Activated naive CD8-positive, alpha-beta T cell treated with anti-CD3 and anti-CD28 coated beads, Interleukin-2, amount 10 ng/mL, durations not matched to agents 7 days and 5 days (primary cell): ENCODE measurements at regions not wholly inside any gene's neighbourhood (a gene's known extent, or its start where the extent isn't known, plus 50 kb on each side); places are given as distances from the start of the nearest gene placed in this dataset.
"Not testable (repeated sequence)": the region's sequence is repeated elsewhere in the genome, so short reads cannot be mapped to it uniquely, and the experiment has no call there.

Experiments used
- ATAC-seq: fragments of 150-1000 bp; cut with Tn5 transposase; one replicate; pipeline ENCODE4 v1.10.0; 2021; ENCODE audit warnings: low read depth, moderate library complexity
- POLR2A ChIA-PET: fragments of 350-600 bp; sonication (Branson Sonifier 250); formaldehyde crosslinking; loops from one replicate; lab custom pipeline; 2021; ENCODE audit warnings: antibody characterized with exemption; lab: Charles Lee
- DNase-seq: peaks from one replicate; pipeline ENCODE4 v3.0.0; 2021
- H3K27ac Mint-ChIP-seq: one replicate; pipeline ENCODE4 v1.8.0; 2022; ENCODE audit warnings: mild to moderate bottlenecking, mixed read lengths
- H3K27me3 Mint-ChIP-seq: one replicate; pipeline ENCODE4 v1.8.0; 2022; ENCODE audit warnings: mild to moderate bottlenecking, moderate library complexity, mixed read lengths
- H3K36me3 Mint-ChIP-seq: one replicate; pipeline ENCODE4 v1.8.0; 2021; ENCODE audit warnings: mild to moderate bottlenecking, mixed read lengths
- H3K4me1 Mint-ChIP-seq: one replicate; pipeline ENCODE4 v1.8.0; 2021; ENCODE audit warnings: mixed read lengths
- H3K4me3 Mint-ChIP-seq: one replicate; pipeline ENCODE4 v1.8.0; 2022; ENCODE audit warnings: mild to moderate bottlenecking, moderate library complexity, mixed read lengths
- H3K9me3 Mint-ChIP-seq: one replicate; pipeline ENCODE4 v1.8.0; 2021; ENCODE audit warnings: mixed read lengths

DNA sequence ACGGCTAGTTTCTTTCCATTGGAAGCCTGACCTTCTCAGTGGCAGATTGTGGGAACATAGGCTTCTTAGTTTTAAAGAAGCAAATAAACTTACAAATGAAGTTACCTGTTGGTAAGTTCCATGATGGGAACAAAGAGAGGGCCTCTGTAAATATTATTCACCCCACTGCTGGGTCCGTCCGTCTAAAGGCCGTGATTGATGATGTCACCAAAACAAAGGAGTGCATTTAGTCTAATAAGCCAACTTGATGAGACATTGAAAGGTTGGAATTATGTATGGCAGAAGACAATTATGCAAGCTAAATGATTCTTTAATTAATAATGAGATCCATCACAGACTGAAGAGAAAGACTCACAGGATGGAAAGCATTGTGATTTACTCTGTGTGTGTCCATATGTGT lies 1091.9 kb upstream of the FANCL start:
- Mint-ChIP-seq H3K4me1 (no peaks in the 10 kb centered on the region), H3K36me3 (no peaks in the 10 kb centered on the region), H3K27ac (no peak overlapping the region), H3K27me3 (no peaks in the 10 kb centered on the region), H3K9me3 (no peaks in the 10 kb centered on the region), H3K4me3 (no peak overlapping the region)
- POLR2A ChIA-PET: no interaction called here
- DNase-seq: no peak
- ATAC-seq: no peak

- H3K4me3 Mint-ChIP-seq, H3K27me3 Mint-ChIP-seq, H3K36me3 Mint-ChIP-seq, POLR2A ChIA-PET, H3K4me1 Mint-ChIP-seq, H3K27ac Mint-ChIP-seq, ATAC-seq, DNase-seq, H3K9me3 Mint-ChIP-seq: not testable (repeated sequence)
Observed at GRCh38 chr2:59326581-59327365, 1085.6 kb upstream of the FANCL start.

DNA sequence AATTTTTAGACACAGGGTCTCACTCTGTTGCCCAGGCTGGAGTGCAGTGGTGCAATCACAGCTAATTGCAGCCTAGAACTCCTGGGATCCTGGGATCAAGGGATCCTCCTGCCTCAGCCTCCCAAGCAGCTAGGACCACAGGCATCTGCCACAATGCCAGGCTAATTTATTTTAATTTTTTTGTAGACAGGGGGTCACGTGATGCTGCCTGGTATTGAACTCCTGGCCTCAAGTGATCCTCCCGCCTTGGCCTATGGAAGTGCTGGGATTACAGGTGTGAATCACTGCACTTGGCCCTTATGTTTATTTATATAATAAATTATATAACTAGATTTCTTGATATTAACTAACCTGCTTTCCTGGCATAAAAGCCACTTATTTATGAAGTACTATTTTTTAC lies 1081.7 kb upstream of the FANCL start:
- H3K27ac Mint-ChIP-seq: no peak overlapping the region
- ATAC-seq (no peak), DNase-seq (no peak)
- POLR2A ChIA-PET: no interaction called here
- no peak overlapping the region for H3K4me3 Mint-ChIP-seq
- no peaks in the 10 kb centered on the region for H3K27me3 Mint-ChIP-seq
- H3K4me1 Mint-ChIP-seq: no peaks in the 10 kb centered on the region
- no peaks in the 10 kb centered on the region for H3K36me3 Mint-ChIP-seq
- H3K9me3 Mint-ChIP-seq: no peaks in the 10 kb centered on the region

- DNase-seq (no peak), ATAC-seq (no peak)
- Mint-ChIP-seq H3K27me3 (no peaks in the 10 kb centered on the region), H3K36me3 (no peaks in the 10 kb centered on the region), H3K9me3 (no peaks in the 10 kb centered on the region), H3K4me3 (no peak overlapping the region), H3K4me1 (no peaks in the 10 kb centered on the region), H3K27ac (no peak overlapping the region)
- POLR2A ChIA-PET: no interaction called here
Observed at GRCh38 chr2:59322005-59322404, 1080.9 kb upstream of the FANCL start.

DNA sequence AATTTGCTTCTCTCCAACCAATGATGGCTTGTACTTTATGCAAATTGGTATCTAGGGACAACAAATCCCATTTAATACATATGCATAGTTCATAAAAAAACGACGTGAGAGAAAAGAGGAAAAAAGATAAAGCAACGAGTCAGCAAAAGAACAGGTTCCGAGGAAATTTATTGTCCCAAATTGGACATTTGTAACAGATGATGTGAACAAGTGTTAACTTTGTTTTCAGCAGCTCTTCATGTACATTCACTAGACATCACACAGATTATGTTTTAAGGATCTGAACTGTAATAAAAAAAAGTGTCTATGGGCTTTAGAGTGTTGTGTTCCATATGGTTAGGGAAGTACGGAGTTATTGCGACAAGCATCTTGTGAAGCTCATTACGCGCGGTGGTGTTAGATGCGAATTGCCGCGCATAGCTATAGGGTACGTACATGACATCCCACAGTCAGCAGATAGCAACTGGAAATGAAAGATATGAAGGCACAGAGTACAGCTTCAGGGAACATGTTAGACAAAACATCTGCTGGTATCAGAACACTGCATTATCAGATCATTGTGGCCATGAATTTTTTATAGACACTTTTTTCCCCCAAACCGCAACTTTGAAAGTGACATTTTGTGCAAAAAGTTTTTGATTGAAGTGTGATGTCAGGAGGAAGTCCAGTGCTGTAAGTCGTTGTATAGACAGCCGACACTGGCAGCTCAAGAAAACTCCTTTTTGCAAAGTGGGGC lies 1073.1 kb upstream of the FANCL start:
- ATAC-seq: no peak
- POLR2A ChIA-PET: no interaction called here
- Mint-ChIP-seq H3K27me3 (peaks cover 19% of the 10 kb centered on the region), H3K9me3 (no peaks in the 10 kb centered on the region), H3K4me1 (peaks cover 2% of the 10 kb centered on the region), H3K36me3 (no peaks in the 10 kb centered on the region), H3K4me3 (no peak overlapping the region), H3K27ac (no peak overlapping the region)
- no peak for DNase-seq

GRCh38 chr2:59312967-59313940 lies 1072.1 kb upstream of the FANCL start:
- Mint-ChIP-seq H3K27me3 (peaks cover 19% of the 10 kb centered on the region), H3K4me1 (peaks cover 2% of the 10 kb centered on the region), H3K4me3 (no peak overlapping the region), H3K9me3 (no peaks in the 10 kb centered on the region), H3K36me3 (no peaks in the 10 kb centered on the region), H3K27ac (no peak overlapping the region)
- ATAC-seq (no peak), DNase-seq (no peak)
- POLR2A ChIA-PET: no interaction called here

DNA sequence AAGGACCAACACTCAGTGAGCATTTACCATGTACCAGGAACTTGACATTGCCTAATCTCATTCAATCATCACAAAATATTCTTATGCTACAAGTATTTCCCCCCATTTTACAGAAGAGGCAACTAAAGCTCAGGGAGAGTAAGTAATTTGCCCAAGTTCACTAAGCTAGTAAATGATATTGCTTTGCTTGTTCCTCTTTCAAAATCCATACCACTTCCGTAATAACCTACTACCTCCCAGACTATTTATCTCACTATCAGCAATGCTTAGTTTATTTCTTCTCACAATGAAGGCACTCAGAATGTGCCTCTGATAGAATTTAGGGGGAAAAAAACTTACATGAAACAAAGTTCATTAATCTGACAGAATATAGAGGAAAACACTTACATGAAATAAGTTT lies 1070.9 kb upstream of the FANCL start:
- Mint-ChIP-seq H3K27me3 (peaks cover 21% of the 10 kb centered on the region), H3K36me3 (no peaks in the 10 kb centered on the region), H3K4me3 (no peak overlapping the region)

DNA sequence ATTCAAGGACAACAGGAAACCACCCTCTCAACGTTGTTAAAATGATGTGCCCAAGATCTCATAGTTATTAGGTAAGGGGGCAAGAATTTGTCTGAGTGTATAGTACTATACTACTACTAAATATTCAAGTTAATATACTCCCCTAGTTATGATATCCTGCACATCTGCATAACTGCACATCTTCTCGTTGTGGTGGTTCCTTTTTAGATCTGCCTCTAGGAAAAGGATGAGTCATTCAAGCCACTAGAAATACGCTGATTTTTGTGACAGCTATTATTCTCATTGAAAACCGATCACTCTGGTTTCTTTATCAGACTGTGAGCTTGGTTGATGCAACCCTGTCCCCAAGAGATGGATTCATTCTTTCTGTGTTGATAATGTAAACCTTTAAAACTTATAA lies 1067.0 kb upstream of the FANCL start:
- H3K27ac Mint-ChIP-seq: no peak overlapping the region
- POLR2A ChIA-PET: no interaction called here
- peaks cover 13% of the 10 kb centered on the region for H3K27me3 Mint-ChIP-seq
- H3K4me3 Mint-ChIP-seq: no peak overlapping the region
- ATAC-seq (no peak), DNase-seq (no peak)
- no peaks in the 10 kb centered on the region for H3K9me3 Mint-ChIP-seq
- no peaks in the 10 kb centered on the region for H3K4me1 Mint-ChIP-seq
- no peaks in the 10 kb centered on the region for H3K36me3 Mint-ChIP-seq

More for the DNA sequence above, 1070.9 kb upstream of the FANCL start:
- Mint-ChIP-seq H3K27ac (no peak overlapping the region), H3K9me3 (no peaks in the 10 kb centered on the region), H3K4me1 (peaks cover 2% of the 10 kb centered on the region)
- DNase-seq (no peak), ATAC-seq (no peak)
- POLR2A ChIA-PET: no interaction called here

DNA sequence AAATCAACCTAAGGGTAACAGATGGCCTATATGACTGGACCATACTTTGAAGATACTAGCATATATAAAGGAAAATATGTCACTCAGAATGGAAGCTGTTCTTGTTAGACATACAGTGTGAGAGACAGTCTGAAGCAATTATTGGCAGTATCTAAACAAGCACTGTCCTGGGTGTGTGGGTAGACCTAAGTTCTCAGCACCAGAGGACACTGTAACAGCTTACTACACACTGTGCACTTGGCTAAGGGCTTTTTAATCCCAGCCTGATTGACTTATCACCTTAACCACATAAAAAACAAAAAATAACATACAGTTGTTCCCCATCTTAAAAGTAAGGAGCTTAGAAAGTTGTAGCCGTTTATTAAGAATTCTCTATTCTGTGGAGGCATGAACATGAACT lies 1066.1 kb upstream of the FANCL start:
- POLR2A ChIA-PET: no interaction called here

DNA sequence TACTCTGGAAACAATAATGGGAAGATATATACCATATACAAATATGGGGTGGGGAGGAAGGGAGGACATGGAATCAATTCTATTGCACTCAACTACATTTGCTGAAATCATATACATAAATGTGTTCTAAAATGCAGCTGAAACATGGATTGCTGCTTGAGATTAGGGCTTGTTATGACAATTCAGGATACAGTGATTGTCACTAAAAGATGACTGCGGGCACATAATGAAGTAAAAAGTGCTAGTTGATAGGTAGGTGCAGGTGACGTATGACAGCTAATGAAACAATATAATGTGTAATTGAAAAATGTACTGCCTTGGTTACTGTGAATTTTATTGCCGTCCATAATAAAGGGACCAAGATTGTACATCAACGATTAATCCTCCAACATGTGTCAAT lies 1062.1 kb upstream of the FANCL start:
- no peaks in the 10 kb centered on the region for H3K4me1 Mint-ChIP-seq
- POLR2A ChIA-PET: no interaction called here
- H3K36me3 Mint-ChIP-seq: no peaks in the 10 kb centered on the region

More for the DNA sequence above, 1066.1 kb upstream of the FANCL start:
- H3K4me1 Mint-ChIP-seq: no peaks in the 10 kb centered on the region
- H3K4me3 Mint-ChIP-seq: no peak overlapping the region
- DNase-seq (no peak), ATAC-seq (no peak)
- no peaks in the 10 kb centered on the region for H3K9me3 Mint-ChIP-seq
- peaks cover 10% of the 10 kb centered on the region for H3K27me3 Mint-ChIP-seq
- no peaks in the 10 kb centered on the region for H3K36me3 Mint-ChIP-seq
- H3K27ac Mint-ChIP-seq: no peak overlapping the region

GRCh38 chr2:59302683-59303082 lies 1061.6 kb upstream of the FANCL start:
- Mint-ChIP-seq H3K27me3 (peaks cover 11% of the 10 kb centered on the region), H3K27ac (no peak overlapping the region)

More for the DNA sequence above, 1062.1 kb upstream of the FANCL start:
- Mint-ChIP-seq H3K27me3 (peaks cover 13% of the 10 kb centered on the region), H3K4me3 (no peak overlapping the region), H3K9me3 (no peaks in the 10 kb centered on the region), H3K27ac (no peak overlapping the region)
- no peak for DNase-seq
- no peak for ATAC-seq

DNA sequence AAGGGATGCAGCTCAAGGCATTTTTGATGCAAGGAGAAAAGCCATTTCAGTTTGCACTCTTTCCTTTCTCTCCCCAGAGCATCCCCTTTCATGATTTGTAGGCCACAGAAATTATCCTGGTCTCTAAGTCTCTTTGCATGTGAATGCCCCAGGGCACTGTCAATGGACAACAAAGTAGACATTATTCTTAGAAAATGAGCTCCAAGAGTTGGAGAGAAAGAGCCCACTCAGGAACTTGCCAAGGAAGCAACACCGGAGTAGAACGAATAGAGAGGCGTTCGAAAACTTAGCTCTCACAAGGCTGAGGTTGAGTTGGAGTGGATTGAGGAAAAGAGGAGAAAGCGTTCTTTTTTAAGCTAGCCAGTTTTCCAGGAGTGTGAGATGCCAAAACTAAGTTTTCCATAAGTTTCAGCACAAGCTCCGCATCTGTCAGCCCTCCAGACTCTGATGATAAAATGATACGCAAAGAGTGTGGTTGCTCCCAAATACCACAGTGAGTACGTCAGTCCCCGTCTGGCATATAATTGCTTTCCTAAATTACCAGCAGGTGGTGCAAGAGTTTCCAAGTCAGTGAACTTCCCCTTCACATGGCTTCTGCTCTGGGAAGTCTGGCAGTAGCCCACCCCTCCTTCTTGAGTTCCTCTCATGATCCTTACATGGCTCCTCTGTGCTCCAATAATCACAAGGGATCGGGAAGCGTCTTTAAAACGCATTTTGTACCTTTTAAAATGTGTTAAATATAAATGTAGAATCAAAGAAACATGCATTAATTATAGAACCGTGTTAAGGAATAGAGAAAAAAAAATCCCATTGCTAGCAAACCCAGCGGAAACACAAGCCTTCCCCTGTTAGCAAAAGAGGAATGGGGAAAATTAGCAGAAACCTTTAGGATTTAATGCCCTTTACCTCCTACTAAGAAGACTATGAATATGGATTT lies 1060.6 kb upstream of the FANCL start:
- Mint-ChIP-seq H3K4me1 (no peaks in the 10 kb centered on the region), H3K9me3 (no peaks in the 10 kb centered on the region), H3K27me3 (peaks cover 11% of the 10 kb centered on the region), H3K36me3 (no peaks in the 10 kb centered on the region), H3K4me3 (no peak overlapping the region), H3K27ac (no peak overlapping the region)
- POLR2A ChIA-PET: no interaction called here
- ATAC-seq (no peak), DNase-seq (no peak)

More at GRCh38 chr2:59302683-59303082, 1061.6 kb upstream of the FANCL start:
- H3K4me1 Mint-ChIP-seq: no peaks in the 10 kb centered on the region
- H3K4me3 Mint-ChIP-seq: no peak overlapping the region
- H3K36me3 Mint-ChIP-seq: no peaks in the 10 kb centered on the region
- no peaks in the 10 kb centered on the region for H3K9me3 Mint-ChIP-seq
- DNase-seq: no peak
- ATAC-seq: no peak
- POLR2A ChIA-PET: no interaction called here
